Activated CD4-positive, alpha-beta T cell treated with anti-CD3 and anti-CD28 coated beads, Interleukin-2, amount 10 ng/mL, durations not matched to agents 7 days and 5 days (primary cell): ENCODE measurements at regions not wholly inside any gene's neighbourhood (a gene's known extent, or its start where the extent isn't known, plus 50 kb on each side); places are given as distances from the start of the nearest gene placed in this dataset.

Experiments
- CTCF ChIA-PET: fragments of 350-600 bp; sonication (Branson Sonifier 250); formaldehyde crosslinking; loops from one replicate; lab custom pipeline; 2021; ENCODE audit warnings: antibody characterized with exemption; lab: Charles Lee
- POLR2A ChIA-PET: fragments of 350-600 bp; sonication (Branson Sonifier 250); formaldehyde crosslinking; loops from one replicate; lab custom pipeline; 2021; ENCODE audit warnings: antibody characterized with exemption; lab: Charles Lee
- DNase-seq: peaks from one replicate; pipeline ENCODE4 v3.0.0-alpha.2; 2020
- H3K27ac Mint-ChIP-seq: one replicate; pipeline ENCODE4 v1.8.0; 2021; ENCODE audit warnings: mild to moderate bottlenecking, moderate library complexity, mixed read lengths
- H3K27me3 Mint-ChIP-seq: one replicate; pipeline ENCODE4 v1.8.0; 2021; ENCODE audit warnings: mixed read lengths
- H3K36me3 Mint-ChIP-seq: one replicate; pipeline ENCODE4 v1.8.0; 2021; ENCODE audit warnings: low read depth, mixed read lengths
- H3K4me1 Mint-ChIP-seq: one replicate; pipeline ENCODE4 v1.8.0; 2021; ENCODE audit warnings: mixed read lengths
- H3K4me3 Mint-ChIP-seq: one replicate; pipeline ENCODE4 v1.8.0; 2021; ENCODE audit warnings: mild to moderate bottlenecking, moderate library complexity, mixed read lengths
- H3K9me3 Mint-ChIP-seq: one replicate; pipeline ENCODE4 v1.8.0; 2021; ENCODE audit warnings: mixed read lengths

DNA sequence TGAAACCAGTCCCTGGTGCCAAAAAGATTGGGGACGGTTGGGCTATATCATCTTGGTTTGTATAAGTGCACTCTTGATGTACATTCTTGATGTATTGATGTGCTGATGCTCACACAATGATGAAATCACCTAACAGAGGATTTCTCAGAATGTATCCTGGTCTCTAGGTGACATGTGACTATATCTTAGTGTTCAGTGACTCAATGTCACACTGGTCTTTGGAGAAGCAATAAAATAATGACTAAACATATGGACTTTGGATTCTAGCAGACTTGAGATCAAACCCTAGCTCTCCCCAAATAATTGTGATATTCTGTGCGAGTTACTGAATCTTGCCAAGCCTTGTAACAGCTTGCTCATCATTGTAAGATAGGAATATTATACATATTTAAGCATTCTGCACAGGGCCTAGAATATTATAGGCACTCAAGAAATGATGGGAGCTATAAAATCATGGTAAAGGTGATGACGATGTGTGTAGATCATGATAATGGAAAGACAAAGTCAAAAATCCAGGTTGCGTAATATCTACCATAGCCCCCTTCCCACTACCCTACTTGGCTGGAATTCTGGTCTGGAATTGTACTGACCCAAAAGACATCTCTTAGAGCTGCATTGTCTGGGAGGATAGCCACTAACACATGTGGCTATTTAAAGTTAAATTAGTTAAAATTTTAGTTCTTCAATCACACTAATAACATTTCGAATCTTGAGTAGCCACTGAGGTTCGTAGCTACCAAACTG, 117.6 kb upstream of the PWP1 start:
- CTCF ChIA-PET: no interaction called here
- H3K4me1 Mint-ChIP-seq: peaks cover 28% of the 10 kb centered on the region

DNA sequence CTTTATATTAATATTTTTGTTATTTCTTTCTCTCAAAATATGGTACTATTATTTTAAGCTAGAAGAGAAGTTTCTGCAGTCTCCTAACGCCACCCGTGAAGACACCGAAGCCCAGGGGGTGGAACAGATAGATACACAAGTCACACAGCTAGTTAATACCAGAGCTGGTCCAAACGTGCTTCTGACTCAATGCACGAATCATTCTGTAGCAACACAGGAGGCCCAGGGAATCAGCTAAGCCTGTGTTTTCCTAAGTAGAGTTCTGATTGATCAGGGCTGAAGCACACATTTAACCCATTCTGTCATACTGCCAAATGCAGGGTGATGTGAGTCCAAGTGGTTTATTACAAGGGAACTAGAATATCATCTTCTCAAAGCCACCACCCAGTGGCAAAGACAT, 116.9 kb upstream of the PWP1 start:
- no peak for DNase-seq
- CTCF ChIA-PET: no interaction called here
- H3K9me3 Mint-ChIP-seq: no peaks in the 10 kb centered on the region
- H3K27ac Mint-ChIP-seq: no peak overlapping the region
- no peaks in the 10 kb centered on the region for H3K27me3 Mint-ChIP-seq
- H3K36me3 Mint-ChIP-seq: no peaks in the 10 kb centered on the region
- POLR2A ChIA-PET: interaction anchor here (0.5 kb wide), 1 partner anchor 127 kb away, joined by 4 read pairs; no protein-coding TSS in a partner anchor
- peaks cover 28% of the 10 kb centered on the region for H3K4me1 Mint-ChIP-seq
- no peak overlapping the region for H3K4me3 Mint-ChIP-seq

More for the DNA sequence above, 117.6 kb upstream of the PWP1 start:
- H3K27me3 Mint-ChIP-seq: no peaks in the 10 kb centered on the region
- no peak overlapping the region for H3K27ac Mint-ChIP-seq
- H3K4me3 Mint-ChIP-seq: no peak overlapping the region
- H3K9me3 Mint-ChIP-seq: no peaks in the 10 kb centered on the region
- no peaks in the 10 kb centered on the region for H3K36me3 Mint-ChIP-seq
- DNase-seq: no peak
- POLR2A ChIA-PET: interaction anchor here (0.5 kb wide), 1 partner anchor 126 kb away, joined by 4 read pairs; no protein-coding TSS in a partner anchor

DNA sequence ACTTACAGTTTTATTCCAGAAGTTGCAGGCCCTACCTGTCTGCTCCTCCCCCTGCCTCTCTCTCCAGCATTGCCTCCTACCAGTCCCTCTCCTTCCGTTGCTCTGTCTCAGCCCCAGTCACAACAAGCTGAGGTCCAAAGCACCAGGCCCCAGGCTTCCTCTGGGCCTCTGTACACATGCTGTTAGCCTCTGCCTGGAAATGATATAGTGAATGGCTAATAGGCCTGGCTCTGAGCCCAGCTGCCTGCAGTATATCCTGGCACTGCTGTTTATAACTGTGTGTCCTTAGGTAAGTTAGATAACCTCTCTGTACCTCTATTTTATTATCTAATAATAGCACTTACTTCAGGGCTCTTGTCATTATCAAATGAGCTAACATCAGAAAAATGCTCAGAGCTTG, 114.9 kb upstream of the PWP1 start:
- Mint-ChIP-seq H3K9me3 (no peaks in the 10 kb centered on the region), H3K27ac (no peak overlapping the region), H3K27me3 (no peaks in the 10 kb centered on the region), H3K4me1 (peaks cover 18% of the 10 kb centered on the region), H3K36me3 (peaks cover 2% of the 10 kb centered on the region), H3K4me3 (no peak overlapping the region)
- POLR2A ChIA-PET: no interaction called here
- no peak for DNase-seq
- CTCF ChIA-PET: no interaction called here

DNA sequence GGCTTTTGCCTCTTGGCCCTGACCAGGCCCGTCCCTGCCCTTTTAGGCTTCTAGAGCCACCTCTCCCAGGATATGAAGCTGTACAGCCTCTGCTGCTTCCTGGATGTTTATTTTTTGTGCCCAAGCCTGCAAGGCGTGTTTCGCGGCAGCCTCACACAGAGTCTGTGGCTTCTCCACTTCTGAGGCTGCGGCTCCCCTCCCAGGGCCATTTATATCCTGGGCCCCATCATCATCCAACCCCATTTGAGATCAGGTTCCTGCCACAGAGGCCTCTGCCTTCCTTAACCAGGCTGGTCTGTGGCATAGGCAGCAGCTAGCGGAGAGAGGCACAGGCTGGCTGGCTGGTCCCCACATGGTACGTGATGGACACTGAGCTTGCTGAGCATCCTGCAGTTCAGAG, 114.1 kb upstream of the PWP1 start:
- Mint-ChIP-seq H3K9me3 (no peaks in the 10 kb centered on the region), H3K27me3 (no peaks in the 10 kb centered on the region), H3K4me3 (no peak overlapping the region), H3K4me1 (peaks cover 11% of the 10 kb centered on the region), H3K27ac (no peak overlapping the region), H3K36me3 (peaks cover 2% of the 10 kb centered on the region)
- ChIA-PET CTCF (no interaction called here), POLR2A (no interaction called here)
- peak; percentile 16 for DNase-seq

DNA sequence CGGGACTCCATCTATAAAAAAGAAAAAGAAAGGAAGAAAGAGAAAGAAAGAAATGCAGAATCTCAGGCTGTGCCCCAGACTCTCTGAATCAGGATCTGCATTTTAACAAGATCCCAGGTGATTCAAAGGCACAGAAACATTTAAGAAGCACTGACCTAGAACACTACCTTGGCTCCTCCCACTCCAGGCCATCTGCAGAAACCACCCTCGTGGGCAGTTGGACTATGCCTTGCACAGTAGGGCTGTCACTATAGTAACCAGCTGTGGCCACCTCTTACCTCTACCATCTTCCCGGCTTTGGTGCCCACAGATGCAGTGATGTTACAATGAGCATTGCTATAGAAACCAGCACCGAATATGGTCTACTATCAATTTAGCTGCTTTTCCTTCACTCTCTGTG, 110.9 kb upstream of the PWP1 start:
- ChIA-PET CTCF (no interaction called here), POLR2A (no interaction called here)

DNA sequence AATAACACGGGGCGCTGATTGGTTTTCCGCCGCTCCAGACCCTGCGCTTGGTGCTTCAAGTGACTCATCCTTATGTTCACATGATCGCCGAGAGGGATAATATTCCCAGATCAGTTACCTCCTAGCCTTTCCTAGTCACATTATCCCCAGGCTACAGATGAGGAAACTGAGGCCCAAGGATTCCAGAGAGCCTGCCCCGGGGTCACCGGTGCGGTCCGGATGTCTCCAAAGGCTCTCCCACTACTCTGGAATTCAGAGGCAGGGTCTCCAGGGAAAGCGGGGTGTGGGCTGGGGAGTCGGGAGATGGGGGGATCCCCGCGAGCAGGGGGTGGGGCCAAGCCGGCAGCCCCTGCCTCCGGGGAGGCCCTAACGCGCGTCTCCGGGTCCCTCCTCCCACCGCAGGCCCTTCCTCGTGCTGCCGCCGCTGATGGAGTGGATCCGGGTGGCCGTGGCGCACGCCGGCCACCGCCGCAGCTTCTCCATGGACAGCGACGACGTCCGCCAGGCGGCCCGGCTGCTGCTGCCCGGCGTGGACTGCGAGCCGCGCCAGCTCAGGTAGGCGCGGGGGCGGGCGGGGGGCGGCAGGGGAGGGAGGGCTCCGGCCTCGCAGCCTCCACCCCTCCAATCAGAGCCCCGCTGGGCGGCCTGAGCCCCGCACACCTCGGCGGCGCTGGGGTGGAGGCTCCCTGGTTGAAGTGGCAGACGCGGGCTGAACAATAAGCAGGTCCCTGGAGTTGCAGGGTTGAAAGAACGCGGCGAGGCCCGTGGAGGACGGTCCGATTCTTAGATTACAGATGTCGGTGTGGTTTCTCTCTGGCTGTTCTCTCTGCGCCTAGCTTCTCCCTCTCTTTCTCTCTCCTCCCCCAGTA, 104.6 kb upstream of the PWP1 start:
- Mint-ChIP-seq H3K36me3 (peaks cover 3% of the 10 kb centered on the region), H3K4me1 (no peaks in the 10 kb centered on the region), H3K9me3 (no peaks in the 10 kb centered on the region), H3K27me3 (no peaks in the 10 kb centered on the region), H3K4me3 (no peak overlapping the region), H3K27ac (no peak overlapping the region)
- ChIA-PET CTCF (no interaction called here), POLR2A (no interaction called here)
- DNase-seq: no peak

More for the DNA sequence above, 110.9 kb upstream of the PWP1 start:
- DNase-seq: no peak
- H3K27me3 Mint-ChIP-seq: no peaks in the 10 kb centered on the region
- H3K9me3 Mint-ChIP-seq: no peaks in the 10 kb centered on the region
- H3K36me3 Mint-ChIP-seq: peaks cover 2% of the 10 kb centered on the region
- H3K27ac Mint-ChIP-seq: no peak overlapping the region
- H3K4me3 Mint-ChIP-seq: no peak overlapping the region
- H3K4me1 Mint-ChIP-seq: peaks cover 8% of the 10 kb centered on the region

DNA sequence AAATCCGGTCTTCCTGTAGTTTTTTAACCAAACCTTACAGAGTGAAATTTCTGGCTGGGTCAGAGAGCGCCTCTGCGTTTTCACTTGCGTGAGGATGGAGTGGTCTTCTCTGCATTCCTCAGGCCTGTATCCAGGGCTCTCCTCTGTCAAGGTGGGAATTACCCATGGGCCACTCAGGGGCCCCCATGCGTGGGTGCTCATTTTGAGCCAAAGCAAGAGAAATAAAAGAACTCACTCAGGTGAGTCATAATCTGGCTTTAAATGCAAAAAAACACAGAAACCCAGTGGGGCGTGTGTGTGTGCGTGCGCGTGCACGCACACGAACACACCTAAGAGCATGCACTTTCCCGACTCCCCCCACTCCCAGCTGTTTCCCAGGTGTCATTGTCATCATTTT, 104.0 kb upstream of the PWP1 start:
- Mint-ChIP-seq H3K36me3 (peaks cover 4% of the 10 kb centered on the region), H3K4me3 (no peak overlapping the region), H3K27ac (no peak overlapping the region), H3K9me3 (peaks cover under 1% of the 10 kb centered on the region), H3K27me3 (no peaks in the 10 kb centered on the region), H3K4me1 (no peaks in the 10 kb centered on the region)
- DNase-seq: no peak
- POLR2A ChIA-PET: no interaction called here
- CTCF ChIA-PET: no interaction called here

DNA sequence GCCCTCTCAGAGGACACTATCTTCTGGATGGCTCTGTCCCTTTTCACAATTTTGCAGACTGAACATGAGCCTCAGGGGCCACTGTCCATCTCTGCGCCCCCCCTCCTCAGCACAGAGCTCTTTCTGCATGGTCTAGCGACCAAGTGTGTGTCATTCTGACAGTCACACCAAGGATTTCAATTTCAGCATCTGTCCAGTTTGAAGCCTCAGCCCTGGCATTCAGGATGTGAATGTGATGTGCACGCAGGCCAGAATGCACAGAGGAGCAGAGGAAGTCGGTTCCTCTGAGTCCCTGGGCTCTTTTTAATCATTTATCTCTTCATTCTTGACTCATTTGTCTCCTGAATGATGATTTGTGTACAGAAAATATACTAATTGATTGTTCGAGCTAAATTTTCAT, 102.0 kb upstream of the PWP1 start:
- Mint-ChIP-seq H3K4me1 (no peaks in the 10 kb centered on the region), H3K9me3 (peaks cover 10% of the 10 kb centered on the region), H3K4me3 (no peak overlapping the region), H3K36me3 (peaks cover 6% of the 10 kb centered on the region), H3K27ac (no peak overlapping the region), H3K27me3 (no peaks in the 10 kb centered on the region)
- DNase-seq: no peak
- ChIA-PET CTCF (no interaction called here), POLR2A (no interaction called here)

DNA sequence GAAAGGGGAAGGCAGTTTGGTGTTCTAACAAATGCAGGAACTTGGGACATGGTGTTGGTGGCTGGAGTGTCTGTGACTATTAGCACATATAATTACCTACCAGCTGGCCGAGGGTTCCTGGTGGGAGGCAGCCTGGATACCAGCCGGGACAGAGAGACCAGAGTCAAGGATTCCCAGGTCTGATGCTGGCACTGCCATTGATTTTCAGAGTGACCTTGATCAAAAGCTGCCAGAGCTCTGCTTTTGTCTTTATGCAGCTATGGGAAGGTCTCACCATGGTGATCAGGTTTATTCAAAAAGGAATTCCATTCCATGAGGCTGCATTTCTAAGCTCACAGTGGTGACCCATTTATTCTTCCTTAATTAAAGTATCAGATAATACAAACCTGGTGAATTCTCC, 101.0 kb upstream of the PWP1 start:
- DNase-seq: no peak
- no peaks in the 10 kb centered on the region for H3K4me1 Mint-ChIP-seq
- no peak overlapping the region for H3K27ac Mint-ChIP-seq
- POLR2A ChIA-PET: interaction anchor here (0.7 kb wide), 1 partner anchor 1458 kb away, joined by 8 read pairs; no protein-coding TSS in a partner anchor
- H3K9me3 Mint-ChIP-seq: peaks cover 10% of the 10 kb centered on the region
- H3K36me3 Mint-ChIP-seq: peaks cover 6% of the 10 kb centered on the region
- no peak overlapping the region for H3K4me3 Mint-ChIP-seq
- H3K27me3 Mint-ChIP-seq: no peaks in the 10 kb centered on the region
- CTCF ChIA-PET: interaction anchor here (0.6 to 1.4 kb wide), 3 partner anchors 13 to 1390 kb away, joined by 3 to 5 read pairs (median 3); no protein-coding TSS in a partner anchor

DNA sequence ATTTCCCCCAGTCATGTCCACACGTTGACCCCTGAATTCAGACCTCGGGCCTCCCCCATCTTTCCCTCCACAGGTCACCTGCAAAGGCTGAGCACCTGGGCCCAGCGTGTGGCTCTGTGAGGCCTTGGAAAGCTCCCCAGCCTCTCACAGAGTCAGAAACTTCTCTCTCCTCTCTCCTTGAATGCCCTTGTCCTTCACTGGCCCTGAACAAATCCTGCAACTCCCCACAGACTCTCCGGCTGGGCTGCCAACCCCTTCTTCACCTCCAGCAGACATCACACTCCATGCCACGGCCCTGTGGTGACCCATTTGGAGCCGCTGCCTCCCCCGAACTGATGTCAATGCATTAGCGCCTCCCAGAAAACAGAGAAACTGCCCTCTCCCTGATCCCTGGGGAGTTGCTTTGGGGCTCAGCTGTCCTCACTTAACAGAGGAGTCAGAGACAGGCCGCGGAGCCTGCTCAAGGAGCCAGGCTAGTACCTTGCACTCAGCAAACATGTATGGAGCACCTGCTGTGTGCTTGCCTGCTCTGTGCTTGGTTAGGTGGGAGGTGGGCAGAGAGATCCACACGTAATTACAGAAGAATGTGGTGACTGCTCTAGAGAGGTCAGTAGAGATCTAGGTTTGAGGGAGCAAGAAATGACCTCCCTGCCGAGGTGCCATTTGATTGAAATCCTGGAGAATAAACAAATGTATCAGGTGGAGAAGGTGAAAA, 99.2 kb upstream of the PWP1 start:
- Mint-ChIP-seq H3K4me3 (no peak overlapping the region), H3K4me1 (no peaks in the 10 kb centered on the region), H3K36me3 (peaks cover 6% of the 10 kb centered on the region), H3K27me3 (no peaks in the 10 kb centered on the region), H3K9me3 (peaks cover 13% of the 10 kb centered on the region), H3K27ac (no peak overlapping the region)
- ChIA-PET CTCF (no interaction called here), POLR2A (no interaction called here)
- DNase-seq: no peak

DNA sequence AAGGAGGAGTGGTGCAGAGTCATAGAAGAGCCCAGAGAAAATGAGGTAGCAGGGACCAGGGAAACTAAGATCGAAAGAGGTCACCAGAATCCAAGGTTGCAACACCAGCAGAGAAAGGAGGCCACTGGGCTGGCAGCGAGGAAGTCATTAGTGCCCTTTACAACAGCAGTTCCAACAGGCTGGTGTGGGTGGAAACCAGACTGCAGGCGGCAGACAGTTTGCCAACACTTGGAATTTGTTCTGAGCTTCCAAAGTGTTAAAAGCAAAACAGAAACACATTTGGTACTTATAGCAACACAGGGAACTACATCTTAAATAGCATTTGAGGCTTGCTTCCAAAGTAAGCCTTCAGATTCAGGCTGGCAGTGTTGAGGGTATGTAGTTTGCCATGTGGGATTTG, 95.2 kb upstream of the PWP1 start:
- ChIA-PET CTCF (no interaction called here), POLR2A (no interaction called here)
- no peak for DNase-seq
- H3K4me1 Mint-ChIP-seq: no peaks in the 10 kb centered on the region
- peaks cover 26% of the 10 kb centered on the region for H3K9me3 Mint-ChIP-seq
- no peak overlapping the region for H3K27ac Mint-ChIP-seq
- no peaks in the 10 kb centered on the region for H3K27me3 Mint-ChIP-seq
- H3K4me3 Mint-ChIP-seq: no peak overlapping the region
- peaks cover 15% of the 10 kb centered on the region for H3K36me3 Mint-ChIP-seq

DNA sequence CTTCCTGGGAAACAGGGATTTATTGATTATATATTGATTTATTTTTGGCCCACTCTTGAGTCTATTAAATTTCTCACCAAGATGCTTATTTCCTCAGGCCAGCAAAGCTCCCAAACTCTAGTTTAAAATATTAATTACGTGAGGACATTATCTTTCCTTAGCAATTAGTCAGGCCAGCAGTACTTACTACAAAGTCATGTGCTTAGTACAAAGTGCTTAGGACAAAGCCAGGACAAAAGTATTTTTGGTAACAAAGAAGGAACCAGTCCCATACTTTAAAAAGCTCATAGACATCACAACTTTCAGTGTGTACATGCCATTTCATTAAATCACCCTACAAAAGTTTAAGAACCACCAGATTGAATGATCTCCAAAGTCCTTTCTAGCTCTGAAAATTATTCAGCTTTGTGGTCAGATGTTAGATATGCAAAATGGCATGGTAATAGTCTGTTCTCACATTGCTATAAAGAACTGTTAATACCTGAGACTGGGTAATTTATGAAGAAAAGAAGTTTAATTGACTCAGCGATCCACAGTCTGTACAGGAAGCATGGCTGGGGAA, 94.7 kb upstream of the PWP1 start:
- Mint-ChIP-seq H3K9me3 (peaks cover 26% of the 10 kb centered on the region), H3K4me3 (no peak overlapping the region), H3K36me3 (peaks cover 12% of the 10 kb centered on the region), H3K4me1 (no peaks in the 10 kb centered on the region), H3K27ac (no peak overlapping the region), H3K27me3 (no peaks in the 10 kb centered on the region)
- CTCF ChIA-PET: no interaction called here
- DNase-seq: no peak
- POLR2A ChIA-PET: no interaction called here
